WTC11 (cell line): ENCODE measurements at regions not wholly inside any gene's neighbourhood (a gene's known extent, or its start where the extent isn't known, plus 50 kb on each side); places are given as distances from the start of the nearest gene placed in this dataset.

Source experiments
- ATAC-seq: fragments of 200-7000 bp; cut with Tn5 transposase; 2 replicates; pipeline ENCODE4 v1.10.0; 2021; ENCODE audit warnings: mild to moderate bottlenecking, moderate library complexity
- CTCF ChIA-PET: fragments of 300-600 bp; sonication (Branson Sonifier 250); formaldehyde crosslinking; loops from one replicate; lab custom pipeline; 2021; ENCODE audit warnings: antibody characterized with exemption; lab: Charles Lee
- POLR2A ChIA-PET: fragments of 350-600 bp; sonication (Branson Sonifier 250); formaldehyde crosslinking; loops from one replicate; lab custom pipeline; 2021; ENCODE audit warnings: antibody characterized with exemption; lab: Charles Lee
- DNase-seq: peaks from one replicate; pipeline ENCODE4 v3.0.0; 2021; ENCODE audit warnings: low spot score
- H3K27ac Mint-ChIP-seq: 2 replicates; pipeline ENCODE4 v1.8.0; 2021; ENCODE audit warnings: mixed read lengths
- H3K27me3 Mint-ChIP-seq: 2 replicates; pipeline ENCODE4 v1.8.0; 2021; ENCODE audit warnings: low read depth, mild to moderate bottlenecking, moderate library complexity, mixed read lengths
- H3K36me3 Mint-ChIP-seq: 2 replicates; pipeline ENCODE4 v1.8.0; 2021; ENCODE audit warnings: mixed read lengths
- H3K4me1 Mint-ChIP-seq: 2 replicates; pipeline ENCODE4 v1.8.0; 2022; ENCODE audit warnings: mixed read lengths
- H3K4me3 Mint-ChIP-seq: 2 replicates; pipeline ENCODE4 v1.8.0; 2021; ENCODE audit warnings: mild to moderate bottlenecking, moderate library complexity, mixed read lengths
- H3K9me3 Mint-ChIP-seq: 2 replicates; pipeline ENCODE4 v1.8.0; 2021; ENCODE audit warnings: mixed read lengths
- ATF3 ChIP-seq: sonication (generic); formaldehyde crosslinking; conservative IDR thresholded peaks from 2 replicates; pipeline ENCODE4 v1.8.1; 2022; ENCODE audit warnings: mild to moderate bottlenecking, missing genetic modification reagents
- FOXK1 ChIP-seq: sonication (generic); formaldehyde crosslinking; IDR thresholded peaks from 2 replicates; pipeline ENCODE4 v1.8.0; 2022; ENCODE audit warnings: mild to moderate bottlenecking, moderate library complexity, missing genetic modification reagents
- JAZF1 ChIP-seq: fragments of 250-450 bp; sonication (Bioruptor Pico); IDR thresholded peaks from 2 replicates; pipeline ENCODE4 v1.9.0; 2021; ENCODE audit warnings: moderate library complexity, mild to moderate bottlenecking, inconsistent platforms
- MXD4 ChIP-seq: fragments of 250-450 bp; sonication (Bioruptor Pico); IDR thresholded peaks from 2 replicates; pipeline ENCODE4 v1.8.0; 2021; ENCODE audit warnings: mild to moderate bottlenecking, moderate library complexity, borderline replicate concordance
- NR1H2 ChIP-seq: sonication (generic); formaldehyde crosslinking; IDR thresholded peaks from 2 replicates; pipeline ENCODE4 v1.9.0; 2021; ENCODE audit warnings: mild to moderate bottlenecking, moderate library complexity, missing genetic modification reagents
- RELA ChIP-seq: sonication (generic); formaldehyde crosslinking; IDR thresholded peaks from 2 replicates; pipeline ENCODE4 v1.8.1; 2022; ENCODE audit warnings: missing genetic modification reagents, mild to moderate bottlenecking, borderline replicate concordance
- SMAD4 ChIP-seq: sonication (generic); formaldehyde crosslinking; IDR thresholded peaks from 2 replicates; pipeline ENCODE4 v1.8.0; 2022; ENCODE audit warnings: mild to moderate bottlenecking, missing genetic modification reagents
- SP1 ChIP-seq: sonication (generic); formaldehyde crosslinking; conservative IDR thresholded peaks from 2 replicates; pipeline ENCODE4 v1.8.1; 2022; ENCODE audit warnings: missing genetic modification reagents
- TEAD1 ChIP-seq: sonication (generic); formaldehyde crosslinking; IDR thresholded peaks from 2 replicates; pipeline ENCODE4 v1.8.0; 2022; ENCODE audit warnings: mild to moderate bottlenecking, missing genetic modification reagents
- ZMAT4 ChIP-seq: fragments of 250-450 bp; sonication (Bioruptor Pico); IDR thresholded peaks from 2 replicates; pipeline ENCODE4 v1.9.0; 2021; ENCODE audit warnings: mild to moderate bottlenecking
- ZNF281 ChIP-seq: sonication (generic); formaldehyde crosslinking; IDR thresholded peaks from 2 replicates; pipeline ENCODE4 v1.8.0; 2023; ENCODE audit warnings: mild to moderate bottlenecking, missing genetic modification reagents
- ZNF532 ChIP-seq: fragments of 250-450 bp; sonication (Bioruptor Pico); IDR thresholded peaks from 2 replicates; pipeline ENCODE4 v1.9.0; 2021; ENCODE audit warnings: mild to moderate bottlenecking, borderline replicate concordance
- TF ChIP-seq, protein P1 (sequence below): sonication (generic); formaldehyde crosslinking; IDR thresholded peaks from 2 replicates; pipeline ENCODE4 v1.8.0; 2022; ENCODE audit warnings: missing genetic modification reagents
- TF ChIP-seq, protein P2 (sequence below): fragments of 250-450 bp; sonication (Bioruptor Pico); conservative IDR thresholded peaks from 2 replicates; pipeline ENCODE4 v1.9.0; 2021; ENCODE audit warnings: mild to moderate bottlenecking
- TF ChIP-seq, protein P3 (sequence below): fragments of 250-450 bp; sonication (Bioruptor Pico); IDR thresholded peaks from 2 replicates; pipeline ENCODE4 v2.1.2; 2022; ENCODE audit warnings: mild to moderate bottlenecking, moderate library complexity
- TF ChIP-seq, protein P4 (sequence below): sonication (generic); formaldehyde crosslinking; IDR thresholded peaks from 2 replicates; pipeline ENCODE4 v1.8.1; 2022; ENCODE audit warnings: mild to moderate bottlenecking, missing genetic modification reagents, moderate library complexity, borderline replicate concordance

- TF ChIP-seq, protein P1, sequence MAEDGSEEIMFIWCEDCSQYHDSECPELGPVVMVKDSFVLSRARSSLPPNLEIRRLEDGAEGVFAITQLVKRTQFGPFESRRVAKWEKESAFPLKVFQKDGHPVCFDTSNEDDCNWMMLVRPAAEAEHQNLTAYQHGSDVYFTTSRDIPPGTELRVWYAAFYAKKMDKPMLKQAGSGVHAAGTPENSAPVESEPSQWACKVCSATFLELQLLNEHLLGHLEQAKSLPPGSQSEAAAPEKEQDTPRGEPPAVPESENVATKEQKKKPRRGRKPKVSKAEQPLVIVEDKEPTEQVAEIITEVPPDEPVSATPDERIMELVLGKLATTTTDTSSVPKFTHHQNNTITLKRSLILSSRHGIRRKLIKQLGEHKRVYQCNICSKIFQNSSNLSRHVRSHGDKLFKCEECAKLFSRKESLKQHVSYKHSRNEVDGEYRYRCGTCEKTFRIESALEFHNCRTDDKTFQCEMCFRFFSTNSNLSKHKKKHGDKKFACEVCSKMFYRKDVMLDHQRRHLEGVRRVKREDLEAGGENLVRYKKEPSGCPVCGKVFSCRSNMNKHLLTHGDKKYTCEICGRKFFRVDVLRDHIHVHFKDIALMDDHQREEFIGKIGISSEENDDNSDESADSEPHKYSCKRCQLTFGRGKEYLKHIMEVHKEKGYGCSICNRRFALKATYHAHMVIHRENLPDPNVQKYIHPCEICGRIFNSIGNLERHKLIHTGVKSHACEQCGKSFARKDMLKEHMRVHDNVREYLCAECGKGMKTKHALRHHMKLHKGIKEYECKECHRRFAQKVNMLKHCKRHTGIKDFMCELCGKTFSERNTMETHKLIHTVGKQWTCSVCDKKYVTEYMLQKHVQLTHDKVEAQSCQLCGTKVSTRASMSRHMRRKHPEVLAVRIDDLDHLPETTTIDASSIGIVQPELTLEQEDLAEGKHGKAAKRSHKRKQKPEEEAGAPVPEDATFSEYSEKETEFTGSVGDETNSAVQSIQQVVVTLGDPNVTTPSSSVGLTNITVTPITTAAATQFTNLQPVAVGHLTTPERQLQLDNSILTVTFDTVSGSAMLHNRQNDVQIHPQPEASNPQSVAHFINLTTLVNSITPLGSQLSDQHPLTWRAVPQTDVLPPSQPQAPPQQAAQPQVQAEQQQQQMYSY (CRISPR knock-in tag) = no peak
- no peak for TF ChIP-seq MXD4
- TF ChIP-seq, protein P2, sequence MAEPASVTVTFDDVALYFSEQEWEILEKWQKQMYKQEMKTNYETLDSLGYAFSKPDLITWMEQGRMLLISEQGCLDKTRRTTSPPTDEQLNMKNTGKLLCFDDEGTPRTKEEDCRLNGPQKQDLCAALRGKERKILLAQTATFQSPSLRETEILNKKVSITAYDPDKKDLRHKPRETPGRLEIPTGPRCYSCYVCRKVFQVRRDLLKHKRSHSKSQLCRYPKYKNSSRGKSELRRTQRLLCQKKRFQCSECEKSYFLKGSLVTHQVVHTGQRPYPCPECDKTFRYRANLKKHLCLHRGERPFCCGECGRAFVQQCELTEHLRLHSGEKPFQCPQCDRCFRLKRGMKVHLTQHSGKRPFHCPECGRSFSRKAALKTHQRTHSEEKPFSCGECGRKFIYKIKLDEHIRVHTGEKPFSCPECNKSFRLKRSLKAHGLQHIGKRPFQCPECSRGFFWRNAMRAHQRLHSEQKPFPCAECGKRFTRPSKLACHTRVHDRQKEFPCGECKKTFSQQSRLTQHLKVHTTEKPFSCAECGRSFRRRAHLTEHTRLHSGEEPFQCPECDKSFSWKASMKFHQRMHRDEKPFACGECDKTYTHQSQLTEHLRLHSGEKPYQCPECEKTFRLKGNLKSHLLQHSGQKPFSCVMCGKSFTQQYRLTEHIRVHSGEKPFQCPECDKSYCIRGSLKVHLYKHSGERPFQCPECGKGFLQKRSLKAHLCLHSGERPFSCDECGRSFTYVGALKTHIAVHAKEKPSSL (CRISPR knock-in tag) = no peak
- TF ChIP-seq, protein P3, sequence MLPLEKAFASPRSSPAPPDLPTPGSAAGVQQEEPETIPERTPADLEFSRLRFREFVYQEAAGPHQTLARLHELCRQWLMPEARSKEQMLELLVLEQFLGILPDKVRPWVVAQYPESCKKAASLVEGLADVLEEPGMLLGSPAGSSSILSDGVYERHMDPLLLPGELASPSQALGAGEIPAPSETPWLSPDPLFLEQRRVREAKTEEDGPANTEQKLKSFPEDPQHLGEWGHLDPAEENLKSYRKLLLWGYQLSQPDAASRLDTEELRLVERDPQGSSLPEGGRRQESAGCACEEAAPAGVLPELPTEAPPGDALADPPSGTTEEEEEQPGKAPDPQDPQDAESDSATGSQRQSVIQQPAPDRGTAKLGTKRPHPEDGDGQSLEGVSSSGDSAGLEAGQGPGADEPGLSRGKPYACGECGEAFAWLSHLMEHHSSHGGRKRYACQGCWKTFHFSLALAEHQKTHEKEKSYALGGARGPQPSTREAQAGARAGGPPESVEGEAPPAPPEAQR (CRISPR knock-in tag) = no peak
- no peak for TF ChIP-seq FOXK1 (CRISPR knock-in tag)
- no peak for TF ChIP-seq ZMAT4 (CRISPR knock-in tag)
- TF ChIP-seq, all 79 proteins: peak for 0
Observed at GRCh38 chr2:2922156-2922555, 455.5 kb downstream of the EIPR1 start (continued).

- H3K4me1 Mint-ChIP-seq = no peaks in the 10 kb centered on the region
- peaks cover 2% of the 10 kb centered on the region; the same call in 1 of the 2 replicates for H3K27me3 Mint-ChIP-seq
- DNase-seq = no peak
- CTCF ChIA-PET = no interaction called here
- H3K27ac Mint-ChIP-seq = no peak overlapping the region
- no peak overlapping the region for H3K4me3 Mint-ChIP-seq
- no peak for ATAC-seq
- H3K36me3 Mint-ChIP-seq = no peaks in the 10 kb centered on the region
- POLR2A ChIA-PET = no interaction called here
- H3K9me3 Mint-ChIP-seq = peaks cover 5% of the 10 kb centered on the region
- TF ChIP-seq ZNF532 = no peak
- TF ChIP-seq ZMAT4 (CRISPR knock-in tag) = no peak
- TF ChIP-seq ZNF281 (CRISPR knock-in tag) = no peak
- TF ChIP-seq SMAD4 (CRISPR knock-in tag) = no peak
- no peak for TF ChIP-seq TEAD1 (CRISPR knock-in tag)
- no peak for TF ChIP-seq ATF3 (CRISPR knock-in tag)
- TF ChIP-seq JAZF1 (CRISPR knock-in tag) = no peak
- no peak for TF ChIP-seq RELA (CRISPR knock-in tag)
- TF ChIP-seq, protein P4, sequence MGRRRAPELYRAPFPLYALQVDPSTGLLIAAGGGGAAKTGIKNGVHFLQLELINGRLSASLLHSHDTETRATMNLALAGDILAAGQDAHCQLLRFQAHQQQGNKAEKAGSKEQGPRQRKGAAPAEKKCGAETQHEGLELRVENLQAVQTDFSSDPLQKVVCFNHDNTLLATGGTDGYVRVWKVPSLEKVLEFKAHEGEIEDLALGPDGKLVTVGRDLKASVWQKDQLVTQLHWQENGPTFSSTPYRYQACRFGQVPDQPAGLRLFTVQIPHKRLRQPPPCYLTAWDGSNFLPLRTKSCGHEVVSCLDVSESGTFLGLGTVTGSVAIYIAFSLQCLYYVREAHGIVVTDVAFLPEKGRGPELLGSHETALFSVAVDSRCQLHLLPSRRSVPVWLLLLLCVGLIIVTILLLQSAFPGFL = no peak
- no peak for TF ChIP-seq SP1 (CRISPR knock-in tag)
- TF ChIP-seq NR1H2 (CRISPR knock-in tag) = no peak
Observed at GRCh38 chr2:2921011-2921720, 456.5 kb downstream of the EIPR1 start.
